ENCODE measurements at regions not wholly inside any gene's neighbourhood (a gene's known extent, or its start where the extent isn't known, plus 50 kb on each side); places are given as distances from the start of the nearest gene placed in this dataset.

DNA sequence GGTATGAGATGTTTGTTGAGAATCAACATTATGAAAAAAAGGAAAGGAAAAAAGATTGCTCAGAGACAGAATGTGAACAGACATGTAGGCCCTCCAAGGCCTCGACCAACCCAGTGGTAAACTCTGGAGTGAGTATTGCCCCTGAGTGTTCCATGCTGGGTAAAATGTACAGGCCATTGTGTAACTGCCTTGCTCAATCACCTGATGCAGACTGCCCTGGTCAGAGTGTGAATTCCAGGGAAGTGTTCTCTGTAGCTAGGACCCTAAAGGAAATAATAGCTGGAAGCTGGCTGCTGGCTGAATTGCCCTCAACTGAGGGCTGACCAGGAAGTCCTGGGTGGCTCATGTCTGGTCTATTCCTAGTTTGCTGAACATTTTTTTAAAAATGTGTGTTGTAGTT is 1081.4 kb upstream of the LRFN5 start:
- Histone ChIP-seq H3K4me3 (replicated peaks; ENCODE audit: low read depth, low read length) (no peak overlapping the region), H3K27me3 (replicated peaks; ENCODE audit: control insufficient read depth, insufficient read depth, low read length) (no peaks in the 10 kb centered on the region), H3K36me3 (ENCODE audit: control insufficient read depth, insufficient read depth, low read length) (no peaks in the 10 kb centered on the region)
- TF ChIP-seq, protein P1, sequence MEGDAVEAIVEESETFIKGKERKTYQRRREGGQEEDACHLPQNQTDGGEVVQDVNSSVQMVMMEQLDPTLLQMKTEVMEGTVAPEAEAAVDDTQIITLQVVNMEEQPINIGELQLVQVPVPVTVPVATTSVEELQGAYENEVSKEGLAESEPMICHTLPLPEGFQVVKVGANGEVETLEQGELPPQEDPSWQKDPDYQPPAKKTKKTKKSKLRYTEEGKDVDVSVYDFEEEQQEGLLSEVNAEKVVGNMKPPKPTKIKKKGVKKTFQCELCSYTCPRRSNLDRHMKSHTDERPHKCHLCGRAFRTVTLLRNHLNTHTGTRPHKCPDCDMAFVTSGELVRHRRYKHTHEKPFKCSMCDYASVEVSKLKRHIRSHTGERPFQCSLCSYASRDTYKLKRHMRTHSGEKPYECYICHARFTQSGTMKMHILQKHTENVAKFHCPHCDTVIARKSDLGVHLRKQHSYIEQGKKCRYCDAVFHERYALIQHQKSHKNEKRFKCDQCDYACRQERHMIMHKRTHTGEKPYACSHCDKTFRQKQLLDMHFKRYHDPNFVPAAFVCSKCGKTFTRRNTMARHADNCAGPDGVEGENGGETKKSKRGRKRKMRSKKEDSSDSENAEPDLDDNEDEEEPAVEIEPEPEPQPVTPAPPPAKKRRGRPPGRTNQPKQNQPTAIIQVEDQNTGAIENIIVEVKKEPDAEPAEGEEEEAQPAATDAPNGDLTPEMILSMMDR (IDR thresholded peaks at IDR 0.05; ENCODE audit: insufficient read depth, low read length, poor library complexity, severe bottlenecking): no peak
- DNase-seq (ENCODE audit: extremely low read depth, insufficient read length): no peak

- Histone ChIP-seq H3K4me3 (replicated peaks; ENCODE audit: low read depth, low read length) (no peak overlapping the region), H3K36me3 (ENCODE audit: control insufficient read depth, insufficient read depth, low read length) (no peaks in the 10 kb centered on the region), H3K27me3 (replicated peaks; ENCODE audit: control insufficient read depth, insufficient read depth, low read length) (no peaks in the 10 kb centered on the region)
- TF ChIP-seq, protein P1 (IDR thresholded peaks at IDR 0.05; ENCODE audit: insufficient read depth, low read length, poor library complexity, severe bottlenecking): no peak
- no peak for DNase-seq (ENCODE audit: extremely low read depth, insufficient read length)
These were observed 1083.6 kb upstream of the LRFN5 start for GRCh38 chr14:40523123-40523522.

GRCh38 chr14:40494483-40494882 is 1062.2 kb upstream of the FBXO33 start:
- H3K4me3 ChIP-seq (replicated peaks; ENCODE audit: low read depth, low read length): no peak overlapping the region
- H3K27me3 ChIP-seq (replicated peaks; ENCODE audit: control insufficient read depth, insufficient read depth, low read length): no peaks in the 10 kb centered on the region
- DNase-seq (ENCODE audit: extremely low read depth, insufficient read length): no peak
- no peaks in the 10 kb centered on the region for H3K36me3 ChIP-seq (ENCODE audit: control insufficient read depth, insufficient read depth, low read length)
- TF ChIP-seq, protein P1 (IDR thresholded peaks at IDR 0.05; ENCODE audit: insufficient read depth, low read length, poor library complexity, severe bottlenecking): no peak

GRCh38 chr14:40487824-40488223 is 1055.6 kb upstream of the FBXO33 start:
- no peaks in the 10 kb centered on the region for H3K36me3 ChIP-seq (ENCODE audit: control insufficient read depth, insufficient read depth, low read length)
- no peaks in the 10 kb centered on the region for H3K27me3 ChIP-seq (replicated peaks; ENCODE audit: control insufficient read depth, insufficient read depth, low read length)
- no peak for DNase-seq (ENCODE audit: extremely low read depth, insufficient read length)
- H3K4me3 ChIP-seq (replicated peaks; ENCODE audit: low read depth, low read length): no peak overlapping the region
- TF ChIP-seq, protein P1 (IDR thresholded peaks at IDR 0.05; ENCODE audit: insufficient read depth, low read length, poor library complexity, severe bottlenecking): no peak

DNA sequence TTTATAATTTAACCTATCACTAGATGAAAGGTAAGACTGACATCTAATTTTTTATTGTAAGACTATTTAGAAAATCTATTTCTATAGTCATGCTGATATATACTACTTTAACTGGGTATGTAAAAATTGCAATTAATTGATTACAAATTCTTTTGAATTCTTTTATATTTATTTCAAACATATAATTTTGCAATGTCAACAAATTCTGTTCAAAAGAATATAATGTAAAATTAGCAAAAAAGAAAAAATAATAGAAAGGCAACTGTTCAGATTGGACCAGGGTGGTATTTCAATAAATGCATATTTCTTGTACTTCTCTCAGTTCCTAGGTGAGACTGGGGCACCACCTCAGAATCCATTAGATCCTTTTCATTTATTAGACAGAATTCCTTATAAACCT is 1053.5 kb upstream of the FBXO33 start:
- no peak for DNase-seq (ENCODE audit: extremely low read depth, insufficient read length)
- H3K27me3 ChIP-seq (replicated peaks; ENCODE audit: control insufficient read depth, insufficient read depth, low read length): no peaks in the 10 kb centered on the region
- no peaks in the 10 kb centered on the region for H3K36me3 ChIP-seq (ENCODE audit: control insufficient read depth, insufficient read depth, low read length)
- TF ChIP-seq, protein P1 (IDR thresholded peaks at IDR 0.05; ENCODE audit: insufficient read depth, low read length, poor library complexity, severe bottlenecking): no peak
- H3K4me3 ChIP-seq (replicated peaks; ENCODE audit: low read depth, low read length): no peak overlapping the region

DNA sequence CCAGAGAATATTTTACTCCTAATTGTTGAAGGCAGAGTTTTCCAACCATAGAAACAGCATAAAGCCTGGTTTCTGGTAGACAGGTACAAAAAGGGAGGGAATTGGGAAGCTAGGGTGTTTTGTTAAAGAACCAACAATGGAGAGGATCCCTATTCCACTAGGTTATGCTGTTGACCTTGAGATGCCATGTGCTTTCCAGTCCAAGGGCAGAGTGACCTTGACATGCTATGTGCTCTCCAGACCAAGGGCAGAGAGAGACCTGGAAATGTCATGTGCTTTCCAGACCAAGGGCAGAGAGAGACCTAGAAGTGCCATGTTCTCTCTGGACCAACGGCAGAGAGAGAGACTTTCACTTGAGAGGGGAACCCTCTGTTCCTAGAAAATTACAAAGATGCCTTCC is 1043.8 kb upstream of the FBXO33 start:
- TF ChIP-seq, protein P1 (IDR thresholded peaks at IDR 0.05; ENCODE audit: insufficient read depth, low read length, poor library complexity, severe bottlenecking): no peak
- H3K4me3 ChIP-seq (replicated peaks; ENCODE audit: low read depth, low read length): no peak overlapping the region
- no peaks in the 10 kb centered on the region for H3K36me3 ChIP-seq (ENCODE audit: control insufficient read depth, insufficient read depth, low read length)
- no peak for DNase-seq (ENCODE audit: extremely low read depth, insufficient read length)
- H3K27me3 ChIP-seq (replicated peaks; ENCODE audit: control insufficient read depth, insufficient read depth, low read length): no peaks in the 10 kb centered on the region

All from GM06990 (cell line).